Body of pancreas (tissue), 4 donors: ENCODE measurements at regions not wholly inside any gene's neighbourhood (a gene's known extent, or its start where the extent isn't known, plus 50 kb on each side); places are given as distances from the start of the nearest gene placed in this dataset.

ENCODE experiments used
- POLR2A ChIP-seq, 3 donors: fragments of 450-650 bp; IDR thresholded peaks; one replicate each; pipeline ENCODE4 v1.6.1; 2016; ENCODE audit warnings: antibody characterized with exemption in 3 of 3, mild to moderate bottlenecking in 2 of 3
- TF ChIP-seq, protein P1 (sequence below), 7 experiments: fragments of 450-650 bp in 4 of 7; fragments of 200-600 bp in 3 of 7; sonication (generic) in 3 of 7; IDR thresholded peaks; one replicate each; pipeline ENCODE4 v1.5.1; 2016 to 2019; ENCODE audit warnings: antibody characterized with exemption in 7 of 7

DNA sequence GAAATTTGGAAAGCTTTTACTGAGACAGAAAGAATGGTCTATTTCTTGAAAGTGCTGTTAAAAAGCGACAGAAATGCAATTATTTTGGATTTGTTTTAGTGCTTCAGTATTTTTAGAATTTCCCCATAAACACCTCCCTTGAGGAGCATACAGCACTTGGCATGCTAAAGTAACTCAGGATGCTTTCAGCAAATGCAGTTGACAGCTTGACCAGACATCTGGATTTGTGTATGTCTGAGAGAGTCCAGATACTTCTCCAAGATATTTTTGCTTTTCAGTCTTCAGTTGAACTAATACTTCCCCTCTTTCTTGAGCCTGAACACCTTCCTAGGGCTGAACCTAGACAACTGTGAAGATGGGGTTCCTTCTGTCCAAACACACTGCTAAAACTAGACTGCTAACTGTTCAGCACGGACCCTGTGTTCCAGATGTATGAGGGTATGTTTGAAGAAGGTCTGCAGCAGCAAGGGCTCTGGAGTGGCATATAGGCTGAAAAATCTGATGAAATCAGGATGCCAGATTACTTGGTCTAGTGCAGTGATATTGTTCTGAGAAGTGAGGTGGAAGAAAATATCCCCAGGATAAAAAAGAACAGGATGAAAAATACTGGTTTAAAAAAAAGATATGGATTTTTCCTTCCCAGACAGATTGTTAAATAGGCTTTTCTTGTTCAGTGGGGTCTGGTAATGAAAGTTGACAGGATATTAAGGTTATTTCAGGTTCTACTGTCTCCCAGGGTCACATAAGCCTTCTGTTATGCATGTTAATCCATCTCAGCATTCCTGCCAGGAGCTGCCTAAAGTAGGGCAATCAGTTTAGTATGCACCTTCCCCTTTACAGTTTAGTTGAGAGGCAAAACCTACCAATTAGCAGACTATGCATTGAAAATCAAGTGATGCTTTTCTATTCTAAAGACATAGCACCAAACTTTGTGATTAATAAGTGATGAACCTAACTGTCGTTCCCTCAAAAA lies 516.9 kb upstream of the TBL1XR1 start:
- TF ChIP-seq, protein P1, sequence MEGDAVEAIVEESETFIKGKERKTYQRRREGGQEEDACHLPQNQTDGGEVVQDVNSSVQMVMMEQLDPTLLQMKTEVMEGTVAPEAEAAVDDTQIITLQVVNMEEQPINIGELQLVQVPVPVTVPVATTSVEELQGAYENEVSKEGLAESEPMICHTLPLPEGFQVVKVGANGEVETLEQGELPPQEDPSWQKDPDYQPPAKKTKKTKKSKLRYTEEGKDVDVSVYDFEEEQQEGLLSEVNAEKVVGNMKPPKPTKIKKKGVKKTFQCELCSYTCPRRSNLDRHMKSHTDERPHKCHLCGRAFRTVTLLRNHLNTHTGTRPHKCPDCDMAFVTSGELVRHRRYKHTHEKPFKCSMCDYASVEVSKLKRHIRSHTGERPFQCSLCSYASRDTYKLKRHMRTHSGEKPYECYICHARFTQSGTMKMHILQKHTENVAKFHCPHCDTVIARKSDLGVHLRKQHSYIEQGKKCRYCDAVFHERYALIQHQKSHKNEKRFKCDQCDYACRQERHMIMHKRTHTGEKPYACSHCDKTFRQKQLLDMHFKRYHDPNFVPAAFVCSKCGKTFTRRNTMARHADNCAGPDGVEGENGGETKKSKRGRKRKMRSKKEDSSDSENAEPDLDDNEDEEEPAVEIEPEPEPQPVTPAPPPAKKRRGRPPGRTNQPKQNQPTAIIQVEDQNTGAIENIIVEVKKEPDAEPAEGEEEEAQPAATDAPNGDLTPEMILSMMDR (IDR thresholded peaks at IDR 0.05) = no peak
- TF ChIP-seq POLR2A (IDR thresholded peaks at IDR 0.05) = no peak
